ENCODE measurements at regions not wholly inside any gene's neighbourhood (a gene's known extent, or its start where the extent isn't known, plus 50 kb on each side); places are given as distances from the start of the nearest gene placed in this dataset.

DNA sequence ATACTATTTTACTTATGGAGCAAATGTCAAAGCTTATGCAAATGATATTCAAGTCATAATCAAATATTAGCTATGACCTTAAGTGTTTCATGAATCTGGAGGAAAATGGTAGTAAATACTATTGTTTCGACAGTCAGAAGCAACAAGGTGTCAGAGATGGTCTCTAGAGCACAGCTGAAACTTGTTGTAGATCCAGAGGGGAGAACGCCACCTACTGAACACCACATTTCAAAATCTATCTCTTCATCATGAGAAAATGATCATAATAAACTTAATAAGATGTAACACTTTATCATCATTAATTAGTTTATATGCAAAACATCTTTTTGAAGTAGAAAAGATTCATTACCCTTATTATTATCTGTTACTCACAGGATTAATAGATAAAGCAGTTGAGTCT is 418.7 kb downstream of the GATA3 start:
- TF ChIP-seq, protein P1, sequence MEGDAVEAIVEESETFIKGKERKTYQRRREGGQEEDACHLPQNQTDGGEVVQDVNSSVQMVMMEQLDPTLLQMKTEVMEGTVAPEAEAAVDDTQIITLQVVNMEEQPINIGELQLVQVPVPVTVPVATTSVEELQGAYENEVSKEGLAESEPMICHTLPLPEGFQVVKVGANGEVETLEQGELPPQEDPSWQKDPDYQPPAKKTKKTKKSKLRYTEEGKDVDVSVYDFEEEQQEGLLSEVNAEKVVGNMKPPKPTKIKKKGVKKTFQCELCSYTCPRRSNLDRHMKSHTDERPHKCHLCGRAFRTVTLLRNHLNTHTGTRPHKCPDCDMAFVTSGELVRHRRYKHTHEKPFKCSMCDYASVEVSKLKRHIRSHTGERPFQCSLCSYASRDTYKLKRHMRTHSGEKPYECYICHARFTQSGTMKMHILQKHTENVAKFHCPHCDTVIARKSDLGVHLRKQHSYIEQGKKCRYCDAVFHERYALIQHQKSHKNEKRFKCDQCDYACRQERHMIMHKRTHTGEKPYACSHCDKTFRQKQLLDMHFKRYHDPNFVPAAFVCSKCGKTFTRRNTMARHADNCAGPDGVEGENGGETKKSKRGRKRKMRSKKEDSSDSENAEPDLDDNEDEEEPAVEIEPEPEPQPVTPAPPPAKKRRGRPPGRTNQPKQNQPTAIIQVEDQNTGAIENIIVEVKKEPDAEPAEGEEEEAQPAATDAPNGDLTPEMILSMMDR (IDR thresholded peaks at IDR 0.05; ENCODE audit: poor library complexity), result no peak
- TF ChIP-seq EZH2 (IDR thresholded peaks at IDR 0.05; ENCODE audit: borderline replicate concordance) (no peak), EZH2phosphoT487 (IDR thresholded peaks at IDR 0.05; ENCODE audit: low read depth, severe bottlenecking, unreplicated experiment) (no peak)
